Lower lobe of right lung (tissue), 2 donors: ENCODE measurements at regions not wholly inside any gene's neighbourhood (a gene's known extent, or its start where the extent isn't known, plus 50 kb on each side); places are given as distances from the start of the nearest gene placed in this dataset.

Experiments used
- ATAC-seq, 2 donors: fragments of 200-7000 bp; cut with Tn5 transposase; one replicate each; pipeline ENCODE4 v1.9.1; 2020 to 2022; ENCODE audit warnings: mild to moderate bottlenecking in 2 of 2, moderate library complexity in 2 of 2
- DNase-seq: peaks from one replicate; pipeline ENCODE4 v3.0.0-alpha.2; 2020
- H3K27ac ChIP-seq: fragments of 200-600 bp; one replicate; pipeline ENCODE4 v1.8.0; 2022
- H3K27me3 ChIP-seq: fragments of 200-600 bp; one replicate; pipeline ENCODE4 v1.8.0; 2022; ENCODE audit warnings: low read depth
- H3K36me3 ChIP-seq: fragments of 200-600 bp; one replicate; pipeline ENCODE4 v1.8.0; 2022; ENCODE audit warnings: mild to moderate bottlenecking
- H3K4me1 ChIP-seq: fragments of 200-600 bp; one replicate; pipeline ENCODE4 v1.8.0; 2022
- H3K4me3 ChIP-seq: fragments of 200-600 bp; one replicate; pipeline ENCODE4 v1.8.0; 2022; ENCODE audit warnings: mild to moderate bottlenecking
- H3K9me3 ChIP-seq: fragments of 200-600 bp; one replicate; pipeline ENCODE4 v1.8.0; 2022
- CTCF ChIP-seq: fragments of 200-600 bp; IDR thresholded peaks from one replicate; pipeline ENCODE4 v1.8.0; 2022; ENCODE audit warnings: antibody characterized with exemption, mild to moderate bottlenecking
- intact Hi-C: fragments of 100-400 bp; cut with DNase I; formaldehyde crosslinking; loops from one replicate; pipeline ENCODE4 v1.11.0; 2022
- donor health status: DM: no; HTN: yes; CAD: no; lungs with severe emphysema.

DNA sequence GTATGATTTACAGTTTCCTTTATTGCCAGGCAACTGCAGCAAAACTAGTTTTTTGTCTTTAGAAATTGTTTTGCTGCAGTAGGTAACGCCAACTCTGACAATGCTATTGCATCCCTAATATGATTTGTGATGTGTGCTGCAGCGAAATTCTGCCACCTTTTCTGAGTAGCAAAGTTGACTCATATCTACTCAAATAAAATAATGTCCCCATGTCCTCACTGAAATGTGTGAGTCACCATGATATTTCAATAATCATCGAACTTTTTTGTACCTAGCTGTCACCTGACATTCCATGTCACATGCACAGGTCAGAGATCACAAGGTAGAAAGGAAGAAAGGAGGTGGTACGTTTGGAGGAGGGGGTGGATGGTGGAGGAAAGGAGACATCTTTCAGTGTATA is 205.0 kb downstream of the RAD51AP2 start:
- H3K9me3 ChIP-seq, result no peaks in the 10 kb centered on the region
- intact Hi-C loops, result no loop called here
- H3K4me1 ChIP-seq, result no peaks in the 10 kb centered on the region
- no peak overlapping the region for H3K4me3 ChIP-seq
- DNase-seq, result no peak
- no peaks in the 10 kb centered on the region for H3K27me3 ChIP-seq
- no peak overlapping the region for H3K27ac ChIP-seq
- no peak for TF ChIP-seq CTCF
- no peaks in the 10 kb centered on the region for H3K36me3 ChIP-seq
- no peak for ATAC-seq

DNA sequence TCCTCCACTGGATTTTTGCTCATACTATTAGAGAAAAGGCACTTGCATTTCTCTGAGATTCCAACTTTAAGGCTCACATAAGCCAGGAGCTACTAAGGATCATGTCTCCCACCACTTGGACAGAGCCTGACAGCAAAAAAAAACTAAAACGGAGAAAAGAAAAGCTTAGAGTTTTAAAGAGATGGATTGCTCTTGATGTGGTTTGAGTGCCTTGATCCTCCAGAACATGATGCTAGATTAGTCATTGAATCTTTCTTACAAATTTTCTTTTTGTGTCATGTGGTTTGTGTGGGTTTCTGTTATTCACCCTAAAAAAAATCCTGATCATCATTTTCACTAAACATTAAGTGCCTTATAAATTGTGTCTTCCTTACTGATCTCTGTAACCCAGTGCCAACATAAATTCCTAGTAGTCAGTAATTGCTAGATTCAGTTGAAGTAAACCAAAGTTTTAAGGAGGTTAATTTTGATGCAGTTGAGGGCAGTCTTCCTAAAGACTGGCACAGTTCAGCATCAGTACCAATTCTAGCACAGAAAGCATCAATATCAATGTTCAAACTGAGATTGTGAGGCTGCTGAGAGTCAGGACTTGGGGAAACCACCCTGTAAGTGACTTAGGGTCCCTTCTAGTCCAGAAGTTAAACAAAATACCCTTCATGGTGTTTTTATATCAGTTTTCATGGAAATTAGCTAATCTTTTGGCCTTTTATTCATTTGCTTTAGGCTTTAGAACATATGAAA is 206.3 kb downstream of the RAD51AP2 start:
- Histone ChIP-seq H3K27ac (no peak overlapping the region), H3K27me3 (no peaks in the 10 kb centered on the region), H3K4me1 (no peaks in the 10 kb centered on the region), H3K36me3 (no peaks in the 10 kb centered on the region), H3K4me3 (no peak overlapping the region), H3K9me3 (no peaks in the 10 kb centered on the region)
- DNase-seq (no peak), ATAC-seq (no peak)
- intact Hi-C loops, result no loop called here
- no peak for TF ChIP-seq CTCF

GRCh38 chr2:17311106-17311619 is 207.1 kb downstream of the RAD51AP2 start:
- ATAC-seq (no peak), DNase-seq (no peak)
- Histone ChIP-seq H3K4me1 (no peaks in the 10 kb centered on the region), H3K27ac (no peak overlapping the region), H3K9me3 (no peaks in the 10 kb centered on the region), H3K4me3 (no peak overlapping the region), H3K36me3 (no peaks in the 10 kb centered on the region), H3K27me3 (no peaks in the 10 kb centered on the region)
- intact Hi-C loops, result no loop called here
- TF ChIP-seq CTCF, result no peak

DNA sequence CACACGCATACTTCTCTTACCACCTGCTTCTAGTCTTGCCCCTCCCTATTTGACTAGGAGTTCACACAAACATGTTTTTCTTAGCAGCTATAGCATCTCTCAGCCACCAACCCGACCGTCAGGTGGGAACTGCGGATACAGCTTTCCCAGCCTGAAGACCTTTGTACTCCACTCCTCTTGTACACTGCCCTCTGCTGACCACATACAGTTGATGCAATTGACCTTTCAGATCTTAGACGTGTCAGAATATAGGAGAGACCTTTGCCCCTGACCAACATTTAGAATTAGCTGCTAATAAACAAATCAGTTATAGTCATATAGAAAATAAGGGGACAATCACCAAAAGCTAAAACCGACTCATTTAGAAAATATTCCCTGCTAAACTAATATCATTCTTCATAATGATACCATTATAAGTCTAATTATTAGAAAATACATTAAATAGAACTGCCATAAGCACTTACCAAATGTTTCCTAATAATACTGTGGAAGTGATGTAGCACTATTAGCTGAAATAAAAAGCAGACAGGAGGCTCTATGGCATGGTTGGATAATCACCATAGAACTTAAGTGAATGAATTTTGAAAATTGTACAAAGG is 208.4 kb downstream of the RAD51AP2 start:
- peak; percentile 62 to 74 for ATAC-seq
- no peak overlapping the region for H3K4me3 ChIP-seq
- H3K4me1 ChIP-seq, result no peaks in the 10 kb centered on the region
- no peaks in the 10 kb centered on the region for H3K9me3 ChIP-seq
- no peak overlapping the region for H3K27ac ChIP-seq
- no peaks in the 10 kb centered on the region for H3K36me3 ChIP-seq
- DNase-seq, result no peak
- intact Hi-C loops, result no loop called here
- peak; percentile 65 for TF ChIP-seq CTCF
- H3K27me3 ChIP-seq, result no peaks in the 10 kb centered on the region

GRCh38 chr2:17309181-17309580 is 209.1 kb downstream of the RAD51AP2 start:
- Histone ChIP-seq H3K4me1 (no peaks in the 10 kb centered on the region), H3K4me3 (no peak overlapping the region), H3K9me3 (no peaks in the 10 kb centered on the region), H3K27ac (no peak overlapping the region), H3K27me3 (no peaks in the 10 kb centered on the region), H3K36me3 (no peaks in the 10 kb centered on the region)
- DNase-seq (no peak), ATAC-seq (no peak)
- intact Hi-C loops, result no loop called here
- no peak for TF ChIP-seq CTCF
